ENCODE measurements at regions not wholly inside any gene's neighbourhood (a gene's known extent, or its start where the extent isn't known, plus 50 kb on each side); places are given as distances from the start of the nearest gene placed in this dataset.
"Not testable (repeated sequence)": the region's sequence is repeated elsewhere in the genome, so short reads cannot be mapped to it uniquely, and the experiment has no call there.

DNA sequence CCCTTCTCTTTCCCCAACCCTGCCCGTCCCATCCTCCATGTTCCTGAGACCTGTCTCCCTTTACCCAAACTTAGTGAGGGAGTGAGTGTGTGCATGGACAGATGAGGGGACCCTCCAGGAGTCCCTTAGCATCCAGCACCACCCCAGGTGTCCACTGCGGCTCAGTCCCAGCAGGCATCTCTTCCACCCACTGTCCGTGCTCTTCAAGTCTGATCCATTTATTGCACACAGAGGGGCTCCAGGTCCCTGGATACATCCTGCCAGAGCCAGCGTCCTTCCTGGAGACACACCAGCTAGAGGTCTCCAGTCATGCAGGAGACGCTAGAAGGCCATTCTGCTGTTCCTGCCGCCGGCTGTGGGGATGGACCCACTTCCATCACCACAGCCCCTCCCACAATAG, 239.2 kb downstream of the ADGRD1 start:
- no peaks in the 10 kb centered on the region for H3K27me3 ChIP-seq (ENCODE audit: insufficient read depth, low read length)
- H3K4me3 ChIP-seq (ENCODE audit: low read depth, low read length) = no peak overlapping the region
- no peaks in the 10 kb centered on the region for H3K79me2 ChIP-seq (ENCODE audit: control insufficient read depth, insufficient read depth, low read length, unreplicated experiment)
- no peaks in the 10 kb centered on the region for H3K4me1 ChIP-seq (ENCODE audit: control insufficient read depth, insufficient read depth, low read length, unreplicated experiment)
- H2AFZ ChIP-seq (ENCODE audit: low read length, unreplicated experiment) = no peak overlapping the region
- no peaks in the 10 kb centered on the region for H3K36me3 ChIP-seq (ENCODE audit: insufficient read depth, low read length)
- no peak overlapping the region for H3K27ac ChIP-seq (ENCODE audit: low read depth, low read length)

DNA sequence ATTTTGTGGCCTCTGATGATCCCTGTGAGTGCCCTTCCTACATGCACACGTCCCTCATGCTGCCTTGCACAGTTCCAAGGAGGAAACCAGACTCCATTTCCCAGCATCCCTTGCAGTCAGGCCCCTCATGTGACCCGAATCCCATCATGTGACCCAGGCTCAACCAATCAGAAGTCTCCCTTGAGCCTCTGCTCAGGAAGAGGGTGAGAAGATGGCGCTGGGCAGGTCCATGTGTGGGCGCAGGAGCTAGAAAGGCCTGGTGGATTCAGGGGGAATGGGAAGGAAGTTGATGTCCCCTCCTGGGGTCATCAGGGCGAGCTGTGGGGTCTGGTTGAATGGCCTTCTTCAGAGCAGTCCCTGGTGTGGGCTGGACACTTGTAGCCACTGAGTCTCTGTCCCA, 240.5 kb downstream of the ADGRD1 start:
- Histone ChIP-seq H3K4me3 (ENCODE audit: low read depth, low read length) (no peak overlapping the region), H3K4me1 (ENCODE audit: control insufficient read depth, insufficient read depth, low read length, unreplicated experiment) (no peaks in the 10 kb centered on the region), H3K79me2 (ENCODE audit: control insufficient read depth, insufficient read depth, low read length, unreplicated experiment) (no peaks in the 10 kb centered on the region)

DNA sequence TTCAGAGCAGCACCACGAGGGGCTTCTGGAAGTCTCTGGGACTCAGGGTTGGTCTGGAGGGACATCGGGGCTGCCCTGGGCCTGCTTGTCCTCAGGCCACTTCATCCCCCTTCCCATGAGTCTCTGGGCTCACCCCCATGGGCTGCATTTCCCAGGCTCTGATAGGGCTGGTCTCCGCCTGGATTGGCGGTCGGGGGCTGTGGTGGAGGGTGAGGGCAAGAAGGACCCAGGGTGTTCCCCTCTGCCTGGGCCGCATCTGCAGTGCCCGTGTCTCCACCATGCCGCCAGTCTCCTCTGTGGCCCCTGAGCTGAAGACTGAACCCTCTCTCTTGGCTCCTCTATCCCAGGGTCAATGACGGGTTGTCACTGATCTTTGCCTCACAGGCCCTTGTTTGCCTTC, 242.1 kb downstream of the ADGRD1 start:
- H3K79me2 ChIP-seq (ENCODE audit: control insufficient read depth, insufficient read depth, low read length, unreplicated experiment) = no peaks in the 10 kb centered on the region
- H3K4me1 ChIP-seq (ENCODE audit: control insufficient read depth, insufficient read depth, low read length, unreplicated experiment) = no peaks in the 10 kb centered on the region
- H3K27ac ChIP-seq (ENCODE audit: low read depth, low read length) = no peak overlapping the region
- no peaks in the 10 kb centered on the region for H3K36me3 ChIP-seq (ENCODE audit: insufficient read depth, low read length)
- no peaks in the 10 kb centered on the region for H3K27me3 ChIP-seq (ENCODE audit: insufficient read depth, low read length)
- H3K4me3 ChIP-seq (ENCODE audit: low read depth, low read length) = no peak overlapping the region
- no peak overlapping the region for H2AFZ ChIP-seq (ENCODE audit: low read length, unreplicated experiment)

More for the DNA sequence above, 240.5 kb downstream of the ADGRD1 start:
- Histone ChIP-seq H3K36me3 (ENCODE audit: insufficient read depth, low read length) (no peaks in the 10 kb centered on the region), H3K27me3 (ENCODE audit: insufficient read depth, low read length) (no peaks in the 10 kb centered on the region), H3K27ac (ENCODE audit: low read depth, low read length) (no peak overlapping the region), H2AFZ (ENCODE audit: low read length, unreplicated experiment) (no peak overlapping the region)

DNA sequence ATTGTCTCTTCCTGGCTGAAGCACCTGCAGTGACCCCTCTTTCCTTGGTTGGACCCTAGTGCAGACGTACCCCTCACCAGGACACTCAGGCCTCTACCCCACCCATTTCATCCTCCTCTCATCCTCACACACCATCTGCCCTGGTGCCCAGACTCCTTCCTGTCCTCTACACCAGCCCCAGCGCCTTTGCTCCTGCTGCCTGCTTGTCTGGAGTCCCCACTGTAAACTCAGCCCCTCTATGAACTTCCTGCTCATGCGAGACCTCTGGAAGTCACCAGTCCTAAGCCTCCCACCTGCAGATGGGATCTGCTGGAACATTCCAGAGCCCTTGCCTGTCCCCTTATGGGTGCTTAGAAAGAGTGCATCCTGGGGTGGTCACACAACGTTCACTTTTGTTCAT, 242.5 kb downstream of the ADGRD1 start:
- no peaks in the 10 kb centered on the region for H3K36me3 ChIP-seq (ENCODE audit: insufficient read depth, low read length)

DNA sequence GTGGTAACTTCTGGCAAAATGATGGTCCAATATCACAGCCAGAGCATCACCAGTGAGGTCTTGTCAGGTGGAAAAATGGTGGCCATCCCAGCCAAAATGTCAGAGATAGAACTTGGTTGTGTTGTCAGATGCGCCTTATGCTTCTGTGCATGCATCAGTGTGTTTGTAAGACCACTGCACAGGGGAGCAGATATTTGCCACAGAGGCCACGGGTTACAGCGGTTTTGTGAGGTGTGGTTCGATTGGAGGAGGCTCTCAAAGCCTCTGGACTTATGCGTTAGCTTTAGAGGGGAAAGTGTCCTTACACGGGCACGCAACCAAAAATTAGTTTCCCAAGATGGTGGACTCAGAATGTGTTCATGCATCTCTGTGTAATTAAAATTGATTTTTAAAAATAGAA, 243.8 kb downstream of the ADGRD1 start:
- H3K4me1 ChIP-seq (ENCODE audit: control insufficient read depth, insufficient read depth, low read length, unreplicated experiment) = no peaks in the 10 kb centered on the region

More for the DNA sequence above, 242.5 kb downstream of the ADGRD1 start:
- no peaks in the 10 kb centered on the region for H3K27me3 ChIP-seq (ENCODE audit: insufficient read depth, low read length)
- no peak overlapping the region for H2AFZ ChIP-seq (ENCODE audit: low read length, unreplicated experiment)
- H3K27ac ChIP-seq (ENCODE audit: low read depth, low read length) = no peak overlapping the region
- no peak overlapping the region for H3K4me3 ChIP-seq (ENCODE audit: low read depth, low read length)
- no peaks in the 10 kb centered on the region for H3K4me1 ChIP-seq (ENCODE audit: control insufficient read depth, insufficient read depth, low read length, unreplicated experiment)
- H3K79me2 ChIP-seq (ENCODE audit: control insufficient read depth, insufficient read depth, low read length, unreplicated experiment) = no peaks in the 10 kb centered on the region

DNA sequence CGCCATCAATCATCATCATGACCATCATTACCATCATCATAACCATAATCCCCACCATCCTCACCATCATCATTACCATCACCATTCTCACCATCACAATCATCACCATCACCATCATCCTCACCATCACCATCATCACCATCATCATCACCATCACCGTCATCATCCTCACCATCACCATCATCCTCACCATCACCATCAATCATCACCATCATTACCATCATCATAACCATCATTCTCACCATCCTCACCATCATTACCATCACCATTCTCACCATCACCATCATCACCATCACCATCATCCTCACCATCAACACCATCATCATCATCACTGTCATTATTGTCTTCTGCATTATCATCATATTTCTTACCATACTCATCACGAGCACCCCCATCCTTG, 245.5 kb downstream of the ADGRD1 start:
- H3K79me2 ChIP-seq (ENCODE audit: control insufficient read depth, insufficient read depth, low read length, unreplicated experiment) = no peaks in the 10 kb centered on the region
- H3K36me3 ChIP-seq (ENCODE audit: insufficient read depth, low read length) = no peaks in the 10 kb centered on the region
- no peak overlapping the region for H3K27ac ChIP-seq (ENCODE audit: low read depth, low read length)
- H3K4me1 ChIP-seq (ENCODE audit: control insufficient read depth, insufficient read depth, low read length, unreplicated experiment) = no peaks in the 10 kb centered on the region
- H2AFZ ChIP-seq (ENCODE audit: low read length, unreplicated experiment) = no peak overlapping the region
- no peaks in the 10 kb centered on the region for H3K27me3 ChIP-seq (ENCODE audit: insufficient read depth, low read length)
- no peak overlapping the region for H3K4me3 ChIP-seq (ENCODE audit: low read depth, low read length)

More for the DNA sequence above, 243.8 kb downstream of the ADGRD1 start:
- H3K27ac ChIP-seq (ENCODE audit: low read depth, low read length) = no peak overlapping the region
- no peaks in the 10 kb centered on the region for H3K27me3 ChIP-seq (ENCODE audit: insufficient read depth, low read length)
- H3K79me2 ChIP-seq (ENCODE audit: control insufficient read depth, insufficient read depth, low read length, unreplicated experiment) = no peaks in the 10 kb centered on the region
- no peaks in the 10 kb centered on the region for H3K36me3 ChIP-seq (ENCODE audit: insufficient read depth, low read length)
- H2AFZ ChIP-seq (ENCODE audit: low read length, unreplicated experiment) = no peak overlapping the region
- H3K4me3 ChIP-seq (ENCODE audit: low read depth, low read length) = no peak overlapping the region

DNA sequence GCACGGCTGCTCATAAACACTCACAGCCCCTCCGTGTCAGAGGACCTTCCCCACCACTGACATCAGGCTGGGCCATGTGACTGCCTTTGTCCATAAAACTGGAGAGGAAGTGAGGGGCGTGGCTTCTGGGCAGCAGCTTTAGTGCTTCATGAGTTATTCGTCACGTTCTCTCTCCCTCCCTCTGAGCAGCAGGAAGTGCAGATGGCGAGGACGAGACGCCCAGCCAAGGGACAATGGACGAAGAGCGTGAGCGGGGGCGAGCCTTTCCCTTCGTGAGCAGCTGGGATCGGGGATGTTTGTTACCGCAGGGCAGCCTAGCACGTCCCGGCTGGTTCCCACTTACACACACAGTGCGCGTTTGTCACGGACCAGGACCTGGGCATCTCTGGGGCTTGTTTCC, 248.2 kb downstream of the ADGRD1 start:
- H3K27ac ChIP-seq (ENCODE audit: low read depth, low read length); H2AFZ ChIP-seq (ENCODE audit: low read length, unreplicated experiment): not testable (repeated sequence)

DNA sequence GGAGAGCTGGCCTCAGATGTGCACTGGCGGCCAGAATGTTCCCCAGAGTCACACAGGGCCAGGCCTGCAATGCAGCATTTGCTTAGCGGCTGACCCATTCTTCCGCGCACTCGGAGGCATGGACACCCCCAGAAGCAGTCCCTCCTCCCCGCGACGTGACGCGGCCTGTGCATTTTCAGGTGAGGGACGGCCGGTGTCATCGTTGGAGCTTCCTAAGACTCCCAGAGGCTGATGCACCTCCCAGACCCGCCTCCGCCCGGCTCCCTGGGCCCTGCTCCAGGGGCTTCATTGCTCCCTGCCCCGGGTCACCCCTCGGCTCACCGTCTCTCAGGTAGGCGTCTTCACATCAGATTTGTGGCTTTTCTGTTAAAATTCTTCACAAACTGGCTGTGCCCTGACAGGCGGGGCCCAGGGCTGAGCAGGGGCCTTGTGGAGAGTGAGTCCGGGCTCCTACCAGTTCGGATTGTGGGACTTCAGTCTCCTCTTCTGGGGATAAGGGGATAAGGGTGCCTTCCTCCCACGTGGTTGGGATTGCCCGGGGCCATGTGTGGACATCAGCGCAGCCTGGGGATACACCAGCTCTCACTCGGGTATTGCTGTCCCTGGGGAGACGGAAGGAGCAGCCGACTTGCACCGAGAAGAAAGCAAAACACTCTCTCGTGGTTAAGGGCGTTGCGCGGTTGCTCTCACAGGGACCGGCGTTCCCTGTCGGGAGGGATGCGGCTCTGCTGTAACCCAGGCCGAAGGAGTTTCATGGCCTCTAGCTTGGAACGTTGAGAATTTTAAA, 249.1 kb downstream of the ADGRD1 start:
- Histone ChIP-seq H2AFZ (ENCODE audit: low read length, unreplicated experiment) (no peak overlapping the region), H3K4me1 (ENCODE audit: control insufficient read depth, insufficient read depth, low read length, unreplicated experiment) (no peaks in the 10 kb centered on the region), H3K27ac (ENCODE audit: low read depth, low read length) (no peak overlapping the region), H3K27me3 (ENCODE audit: insufficient read depth, low read length) (no peaks in the 10 kb centered on the region), H3K4me3 (ENCODE audit: low read depth, low read length) (no peak overlapping the region), H3K79me2 (ENCODE audit: control insufficient read depth, insufficient read depth, low read length, unreplicated experiment) (no peaks in the 10 kb centered on the region), H3K36me3 (ENCODE audit: insufficient read depth, low read length) (no peaks in the 10 kb centered on the region)

More for the DNA sequence above, 248.2 kb downstream of the ADGRD1 start:
- not testable (repeated sequence) for H3K36me3 ChIP-seq (ENCODE audit: insufficient read depth, low read length); H3K4me3 ChIP-seq (ENCODE audit: low read depth, low read length); H3K27me3 ChIP-seq (ENCODE audit: insufficient read depth, low read length); H3K79me2 ChIP-seq (ENCODE audit: control insufficient read depth, insufficient read depth, low read length, unreplicated experiment); H3K4me1 ChIP-seq (ENCODE audit: control insufficient read depth, insufficient read depth, low read length, unreplicated experiment)

DNA sequence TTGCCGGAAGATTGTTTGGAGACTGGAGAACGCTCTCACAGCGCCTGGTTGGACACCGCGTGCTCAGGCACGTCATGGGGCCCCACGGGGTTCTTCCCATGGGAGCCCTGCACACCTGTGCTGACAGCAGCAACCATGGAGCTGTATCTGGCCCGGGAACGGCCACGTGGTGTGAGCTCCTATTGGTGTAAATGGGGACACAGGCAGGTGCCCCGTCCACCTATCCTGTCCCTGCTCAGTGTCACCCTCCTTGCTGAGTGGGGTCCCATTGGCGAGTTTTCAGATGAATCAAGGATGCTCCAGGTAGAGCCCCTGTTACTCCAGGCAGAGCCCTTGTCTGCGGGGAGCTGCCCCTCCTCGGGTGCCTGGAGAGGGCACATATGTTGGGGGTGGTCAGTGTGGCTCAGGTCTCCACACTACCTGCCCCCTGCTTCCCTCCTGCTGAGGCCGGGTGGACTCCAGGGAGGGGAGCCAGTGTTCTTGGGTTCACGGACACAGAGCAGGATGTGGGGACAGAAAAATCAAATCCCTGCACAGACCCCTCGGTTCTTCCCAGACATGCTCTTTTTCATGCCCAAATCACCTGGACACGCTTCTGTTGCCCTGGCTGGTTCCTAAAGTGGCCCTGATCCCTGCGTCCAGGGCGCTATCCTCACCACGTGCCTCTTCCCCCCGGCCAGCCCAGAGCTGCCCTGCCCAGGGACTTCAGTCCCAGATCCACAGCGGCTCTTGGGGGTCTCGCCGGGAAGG, 250.1 kb downstream of the ADGRD1 start:
- no peak overlapping the region for H3K27ac ChIP-seq (ENCODE audit: low read depth, low read length)
- no peaks in the 10 kb centered on the region for H3K27me3 ChIP-seq (ENCODE audit: insufficient read depth, low read length)
- H3K4me3 ChIP-seq (ENCODE audit: low read depth, low read length) = no peak overlapping the region
- H3K36me3 ChIP-seq (ENCODE audit: insufficient read depth, low read length) = no peaks in the 10 kb centered on the region
- H3K79me2 ChIP-seq (ENCODE audit: control insufficient read depth, insufficient read depth, low read length, unreplicated experiment) = no peaks in the 10 kb centered on the region
- H2AFZ ChIP-seq (ENCODE audit: low read length, unreplicated experiment) = no peak overlapping the region
- H3K4me1 ChIP-seq (ENCODE audit: control insufficient read depth, insufficient read depth, low read length, unreplicated experiment) = no peaks in the 10 kb centered on the region

DNA sequence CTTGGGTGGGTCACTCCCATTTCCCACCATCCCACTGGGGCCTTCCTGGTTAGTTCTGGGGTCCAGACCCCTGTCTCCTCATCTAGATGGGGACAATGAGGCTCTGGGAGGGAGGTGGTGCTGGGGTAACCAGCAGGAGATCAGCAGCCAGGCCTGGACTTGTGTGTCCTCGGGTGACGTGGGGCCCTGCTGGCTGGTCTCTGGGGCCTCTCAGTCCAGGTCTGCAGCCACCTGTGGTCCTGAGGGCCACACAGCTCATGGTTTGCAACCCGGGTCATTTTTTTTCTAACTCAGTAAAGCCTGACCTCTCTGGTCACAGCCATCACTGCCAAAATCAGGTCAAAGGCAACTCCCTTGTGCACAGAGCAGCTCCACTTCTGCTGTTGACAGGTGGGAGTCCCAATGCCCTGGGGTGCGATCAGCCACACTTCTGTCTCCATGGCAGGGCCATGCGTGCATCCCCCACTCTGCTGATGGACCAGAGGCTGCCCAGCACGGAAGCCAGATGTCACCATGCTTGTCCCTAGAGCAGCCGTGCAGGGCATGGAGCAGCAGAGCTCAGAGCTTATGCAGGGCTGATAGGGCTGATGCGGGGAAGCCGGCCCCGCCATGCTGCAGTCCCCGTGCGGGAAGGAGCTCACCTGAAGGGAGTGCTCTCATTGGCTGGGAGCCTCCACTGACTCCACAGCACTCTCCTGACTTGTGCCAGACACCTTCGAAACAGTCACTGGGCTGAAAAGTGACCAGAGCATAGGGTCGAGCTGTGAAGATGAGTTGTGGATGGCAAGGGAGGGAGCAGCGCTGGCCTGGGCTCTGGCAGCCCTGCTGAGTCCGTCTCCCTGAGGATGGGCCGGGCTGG, 250.9 kb downstream of the ADGRD1 start:
- no peak overlapping the region for H3K27ac ChIP-seq (ENCODE audit: low read depth, low read length)
- no peaks in the 10 kb centered on the region for H3K36me3 ChIP-seq (ENCODE audit: insufficient read depth, low read length)
- no peaks in the 10 kb centered on the region for H3K79me2 ChIP-seq (ENCODE audit: control insufficient read depth, insufficient read depth, low read length, unreplicated experiment)
- H2AFZ ChIP-seq (ENCODE audit: low read length, unreplicated experiment) = no peak overlapping the region
- no peaks in the 10 kb centered on the region for H3K4me1 ChIP-seq (ENCODE audit: control insufficient read depth, insufficient read depth, low read length, unreplicated experiment)
- no peak overlapping the region for H3K4me3 ChIP-seq (ENCODE audit: low read depth, low read length)
- H3K27me3 ChIP-seq (ENCODE audit: insufficient read depth, low read length) = no peaks in the 10 kb centered on the region

Data from ACC112 (cell line).